Keratinocyte (primary cell): ENCODE measurements at regions not wholly inside any gene's neighbourhood (a gene's known extent, or its start where the extent isn't known, plus 50 kb on each side); places are given as distances from the start of the nearest gene placed in this dataset.

Experiments
- DNase-seq: peaks from one replicate; pipeline ENCODE4 v3.0.0-alpha.2; 2011; ENCODE audit warnings: low read depth, missing footprints, low spot score
- FAIRE-seq: peaks from 2 replicates; lab custom pipeline; 2011; peaks lifted over from hg19 to GRCh38; lab: Jason Lieb, UNC
- H2AFZ ChIP-seq: 2 replicates; pipeline ENCODE4 v1.6.0; 2012; ENCODE audit warnings: low read length, control low read depth, inconsistent platforms; ENCODE audit not compliant: control insufficient read depth
- H3K27ac ChIP-seq: 2 replicates; pipeline ENCODE4 v1.5.1; 2011; ENCODE audit warnings: low read length; ENCODE audit not compliant: control insufficient read depth, insufficient read depth
- H3K27me3 ChIP-seq: 3 replicates; pipeline ENCODE4 v1.6.0; 2011; ENCODE audit warnings: low read length; ENCODE audit not compliant: control insufficient read depth, insufficient read depth; ENCODE audit errors: extremely low read depth
- H3K36me3 ChIP-seq, 2 experiments: 2 replicates in 1 of 2; 3 replicates in 1 of 2; pipeline ENCODE4 v1.5.1; 2011; ENCODE audit warnings: low read length in 2 of 2, mild to moderate bottlenecking in 1 of 2; ENCODE audit not compliant: control insufficient read depth in 2 of 2, insufficient read depth in 2 of 2; ENCODE audit errors: extremely low read depth in 1 of 2
- H3K4me1 ChIP-seq: 3 replicates; pipeline ENCODE4 v1.5.1; 2011; ENCODE audit warnings: low read length; ENCODE audit not compliant: control insufficient read depth, insufficient read depth; ENCODE audit errors: extremely low read depth
- H3K4me2 ChIP-seq: 3 replicates; pipeline ENCODE4 v1.6.0; 2011; ENCODE audit warnings: low read depth, low read length; ENCODE audit not compliant: control insufficient read depth, insufficient read depth; ENCODE audit errors: extremely low read depth
- H3K4me3 ChIP-seq, 3 experiments: fragments of 200-600 bp in 1 of 3; sonication (generic) in 1 of 3; 2 replicates in 2 of 3; 3 replicates in 1 of 3; pipeline ENCODE4 v1.5.1; 2011 to 2016; ENCODE audit warnings: low read length in 3 of 3, mild to moderate bottlenecking in 3 of 3, control low read depth in 2 of 3, inconsistent platforms in 1 of 3, low read depth in 1 of 3, mixed read lengths in 1 of 3, mixed run types in 1 of 3, moderate library complexity in 1 of 3; ENCODE audit not compliant: control insufficient read depth in 2 of 3, insufficient read depth in 2 of 3; ENCODE audit errors: extremely low read depth in 1 of 3
- H3K79me2 ChIP-seq: 2 replicates; pipeline ENCODE4 v1.6.0; 2012; ENCODE audit warnings: low read length; ENCODE audit not compliant: control insufficient read depth, insufficient read depth
- H3K9ac ChIP-seq: 3 replicates; pipeline ENCODE4 v1.6.0; 2011; ENCODE audit warnings: low read length; ENCODE audit not compliant: control insufficient read depth, insufficient read depth; ENCODE audit errors: extremely low read depth
- H3K9me1 ChIP-seq: 3 replicates; pipeline ENCODE4 v1.6.0; 2011; ENCODE audit warnings: low read length; ENCODE audit not compliant: control insufficient read depth, insufficient read depth; ENCODE audit errors: extremely low read depth
- H3K9me3 ChIP-seq: 2 replicates; pipeline ENCODE4 v1.5.1; 2012; ENCODE audit warnings: low read depth, low read length; ENCODE audit not compliant: control insufficient read depth
- H4K20me1 ChIP-seq: 3 replicates; pipeline ENCODE4 v1.6.0; 2011; ENCODE audit warnings: low read length; ENCODE audit not compliant: control insufficient read depth, insufficient read depth; ENCODE audit errors: extremely low read depth
- EZH2 ChIP-seq: IDR thresholded peaks from one replicate; pipeline ENCODE4 v1.6.1; 2012; ENCODE audit warnings: inconsistent platforms, mild to moderate bottlenecking, low read length, moderate library complexity
- dilution Hi-C: fragments of 300-500 bp; cut with MboI; formaldehyde crosslinking; loops from one replicate; pipeline ENCODE4 v1.7.0; 2020; ENCODE audit warnings: low sequenced_read_pairs; ENCODE audit not compliant: extremely low pct_ligation_motif_present
- TF ChIP-seq, protein P1 (sequence below), 3 experiments: IDR thresholded peaks in 1 of 3; conservative IDR thresholded peaks in 1 of 3; optimal IDR thresholded peaks in 1 of 3; 2 replicates in 2 of 3; 3 replicates in 1 of 3; pipeline versions ENCODE3 to v1.5.1; 2011; ENCODE audit warnings: low read length in 3 of 3, mild to moderate bottlenecking in 3 of 3, moderate library complexity in 2 of 3, control low read depth in 1 of 3, inconsistent platforms in 1 of 3; ENCODE audit not compliant: insufficient read depth in 2 of 3; ENCODE audit errors: extremely low read depth in 1 of 3

DNA sequence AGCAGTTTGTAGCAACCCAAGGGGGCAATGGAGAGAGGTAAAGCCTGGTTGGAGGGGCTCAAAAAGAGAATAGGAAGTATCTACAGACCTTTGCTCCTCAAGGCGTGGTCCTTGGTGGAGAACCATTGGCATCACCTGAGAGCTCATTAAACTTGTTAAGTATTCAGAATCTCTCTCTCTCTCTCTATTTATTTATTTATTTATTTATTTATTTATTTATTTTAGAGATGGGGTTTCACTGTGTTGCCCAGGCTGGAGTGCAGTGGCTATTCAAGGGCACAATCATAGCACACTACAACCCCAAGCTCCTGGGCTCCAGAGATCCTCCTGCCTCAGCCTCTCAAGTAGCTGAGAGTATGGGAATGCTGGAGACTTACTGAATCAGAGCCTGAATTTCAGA, 193.1 kb upstream of the ADCY2 start:
- Histone ChIP-seq H3K4me2 (no peak overlapping the region), H3K9me1 (no peaks in the 10 kb centered on the region), H3K9me3 (no peaks in the 10 kb centered on the region), H3K4me3 (no peak overlapping the region), H3K27ac (no peak overlapping the region), H2AFZ (no peak overlapping the region), H4K20me1 (no peaks in the 10 kb centered on the region), H3K9ac (no peak overlapping the region), H3K36me3 (no peaks in the 10 kb centered on the region), H3K4me1 (no peaks in the 10 kb centered on the region), H3K79me2 (no peaks in the 10 kb centered on the region), H3K27me3 (no peaks in the 10 kb centered on the region)
- dilution Hi-C loops, result no loop called here
- FAIRE-seq (no peak), DNase-seq (no peak)
- TF ChIP-seq, protein P1, sequence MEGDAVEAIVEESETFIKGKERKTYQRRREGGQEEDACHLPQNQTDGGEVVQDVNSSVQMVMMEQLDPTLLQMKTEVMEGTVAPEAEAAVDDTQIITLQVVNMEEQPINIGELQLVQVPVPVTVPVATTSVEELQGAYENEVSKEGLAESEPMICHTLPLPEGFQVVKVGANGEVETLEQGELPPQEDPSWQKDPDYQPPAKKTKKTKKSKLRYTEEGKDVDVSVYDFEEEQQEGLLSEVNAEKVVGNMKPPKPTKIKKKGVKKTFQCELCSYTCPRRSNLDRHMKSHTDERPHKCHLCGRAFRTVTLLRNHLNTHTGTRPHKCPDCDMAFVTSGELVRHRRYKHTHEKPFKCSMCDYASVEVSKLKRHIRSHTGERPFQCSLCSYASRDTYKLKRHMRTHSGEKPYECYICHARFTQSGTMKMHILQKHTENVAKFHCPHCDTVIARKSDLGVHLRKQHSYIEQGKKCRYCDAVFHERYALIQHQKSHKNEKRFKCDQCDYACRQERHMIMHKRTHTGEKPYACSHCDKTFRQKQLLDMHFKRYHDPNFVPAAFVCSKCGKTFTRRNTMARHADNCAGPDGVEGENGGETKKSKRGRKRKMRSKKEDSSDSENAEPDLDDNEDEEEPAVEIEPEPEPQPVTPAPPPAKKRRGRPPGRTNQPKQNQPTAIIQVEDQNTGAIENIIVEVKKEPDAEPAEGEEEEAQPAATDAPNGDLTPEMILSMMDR (optimal IDR thresholded peaks at IDR 0.05 in 1 of 3, IDR thresholded peaks at IDR 0.05 in 1 of 3, conservative IDR thresholded peaks at IDR 0.05 in 1 of 3; ENCODE audit: extremely low read depth in 1 of 3, insufficient read depth in 2 of 3, low read length in 3 of 3), result no peak

DNA sequence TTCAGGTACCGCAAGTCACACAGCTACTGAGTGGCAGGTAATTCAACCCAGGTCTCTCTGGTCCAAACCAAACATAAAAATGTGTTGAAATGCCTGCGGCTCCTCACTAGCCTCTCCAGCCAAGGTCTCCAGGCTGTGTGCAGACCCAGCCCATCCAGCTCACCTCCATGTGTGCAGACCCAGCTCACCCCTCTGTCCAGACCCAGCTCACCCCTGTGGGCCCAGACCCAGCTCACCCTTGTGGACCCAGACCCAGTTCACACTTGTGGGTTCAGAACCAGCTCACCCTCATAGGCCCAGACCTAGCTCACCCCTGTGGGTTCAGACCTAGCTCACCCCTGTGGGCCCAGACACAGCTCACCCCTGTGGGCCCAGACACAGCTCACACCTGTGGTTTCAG, 188.0 kb upstream of the ADCY2 start:
- Histone ChIP-seq H3K9me1 (no peaks in the 10 kb centered on the region), H3K27me3 (no peaks in the 10 kb centered on the region), H3K4me3 (no peak overlapping the region), H3K36me3 (no peaks in the 10 kb centered on the region), H3K4me1 (no peaks in the 10 kb centered on the region), H3K27ac (no peak overlapping the region), H2AFZ (no peak overlapping the region), H3K9ac (no peak overlapping the region), H3K9me3 (no peaks in the 10 kb centered on the region), H3K79me2 (no peaks in the 10 kb centered on the region), H3K4me2 (no peak overlapping the region), H4K20me1 (no peaks in the 10 kb centered on the region)
- TF ChIP-seq EZH2, result no peak
- TF ChIP-seq, protein P1 (optimal IDR thresholded peaks at IDR 0.05 in 1 of 3, IDR thresholded peaks at IDR 0.05 in 1 of 3, conservative IDR thresholded peaks at IDR 0.05 in 1 of 3; ENCODE audit: extremely low read depth in 1 of 3, insufficient read depth in 2 of 3, low read length in 3 of 3), result no peak
- dilution Hi-C loops, result no loop called here
- FAIRE-seq (no peak), DNase-seq (no peak)
